H9 (cell line): ENCODE measurements at regions not wholly inside any gene's neighbourhood (a gene's known extent, or its start where the extent isn't known, plus 50 kb on each side); places are given as distances from the start of the nearest gene placed in this dataset.

Source experiments
- DNase-seq: peaks from one replicate; pipeline ENCODE4 v3.0.0-alpha.2; 2017
- H2AFZ ChIP-seq: one replicate; pipeline ENCODE4 v1.6.1; 2013; ENCODE audit warnings: mild to moderate bottlenecking, low read length, control low read depth, moderate library complexity
- H2AK5ac ChIP-seq: 2 replicates; pipeline ENCODE4 v1.6.1; 2013; ENCODE audit warnings: low read length, control low read depth, mixed read lengths; ENCODE audit not compliant: insufficient read length
- H2BK120ac ChIP-seq: one replicate; pipeline ENCODE4 v1.6.1; 2013; ENCODE audit warnings: low read depth, mild to moderate bottlenecking, low read length, control low read depth, inconsistent platforms; ENCODE audit not compliant: poor library complexity, severe bottlenecking
- H2BK12ac ChIP-seq: 2 replicates; pipeline ENCODE4 v1.6.1; 2013; ENCODE audit warnings: low read length, control low read depth, mixed read lengths, low read depth; ENCODE audit not compliant: insufficient read length
- H2BK15ac ChIP-seq: 2 replicates; pipeline ENCODE4 v1.6.1; 2013; ENCODE audit warnings: low read depth, low read length, control low read depth
- H2BK20ac ChIP-seq: one replicate; pipeline ENCODE4 v1.6.1; 2013; ENCODE audit warnings: low read depth, mild to moderate bottlenecking, low read length, control low read depth, inconsistent platforms; ENCODE audit not compliant: poor library complexity, severe bottlenecking
- H2BK5ac ChIP-seq: 2 replicates; pipeline ENCODE4 v1.6.1; 2013; ENCODE audit warnings: low read length, control low read depth, mixed read lengths; ENCODE audit not compliant: insufficient read length
- H3K14ac ChIP-seq: 2 replicates; pipeline ENCODE4 v1.6.1; 2013; ENCODE audit warnings: low read length, control low read depth; ENCODE audit not compliant: insufficient read depth
- H3K18ac ChIP-seq: 2 replicates; pipeline ENCODE4 v1.6.1; 2013; ENCODE audit warnings: low read depth, mild to moderate bottlenecking, mixed read lengths, low read length, control low read depth; ENCODE audit not compliant: insufficient read length
- H3K23ac ChIP-seq: 2 replicates; pipeline ENCODE4 v1.6.1; 2013; ENCODE audit warnings: low read length, control low read depth, mixed read lengths, low read depth; ENCODE audit not compliant: insufficient read length
- H3K23me2 ChIP-seq: 2 replicates; pipeline ENCODE4 v1.6.1; 2013; ENCODE audit warnings: low read depth, mild to moderate bottlenecking, mixed read lengths, low read length, control low read depth; ENCODE audit not compliant: insufficient read length, poor library complexity, severe bottlenecking
- H3K27ac ChIP-seq: 2 replicates; pipeline ENCODE4 v1.5.1; 2013; ENCODE audit warnings: low read length, control low read depth, mixed read lengths, low read depth; ENCODE audit not compliant: insufficient read length
- H3K27me3 ChIP-seq: 2 replicates; pipeline ENCODE4 v1.6.1; 2013; ENCODE audit warnings: low read length, control low read depth, inconsistent platforms; ENCODE audit not compliant: insufficient read depth
- H3K4ac ChIP-seq: 2 replicates; pipeline ENCODE4 v1.6.1; 2013; ENCODE audit warnings: low read depth, mild to moderate bottlenecking, control low read depth, inconsistent platforms, low read length, moderate library complexity
- H3K4me1 ChIP-seq: 2 replicates; pipeline ENCODE4 v1.6.1; 2013; ENCODE audit warnings: low read length, control low read depth, inconsistent platforms; ENCODE audit not compliant: insufficient read depth
- H3K4me2 ChIP-seq: 2 replicates; pipeline ENCODE4 v1.6.1; 2013; ENCODE audit warnings: low read length, control low read depth, mixed read lengths; ENCODE audit not compliant: insufficient read length, insufficient read depth
- H3K56ac ChIP-seq: 2 replicates; pipeline ENCODE4 v1.6.1; 2013; ENCODE audit warnings: low read depth, mild to moderate bottlenecking, mixed read lengths, low read length, control low read depth; ENCODE audit not compliant: insufficient read length
- H3K79me1 ChIP-seq: 2 replicates; pipeline ENCODE4 v1.6.1; 2013; ENCODE audit warnings: low read depth, mild to moderate bottlenecking, moderate library complexity, low read length, control low read depth, inconsistent platforms; ENCODE audit not compliant: insufficient read depth, poor library complexity, severe bottlenecking
- H3K79me2 ChIP-seq: 2 replicates; pipeline ENCODE4 v1.6.1; 2013; ENCODE audit warnings: low read length, control low read depth, inconsistent platforms; ENCODE audit not compliant: insufficient read depth
- H3K9ac ChIP-seq: 2 replicates; pipeline ENCODE4 v1.6.1; 2013; ENCODE audit warnings: low read length, control low read depth, mixed read lengths; ENCODE audit not compliant: insufficient read length; ENCODE audit errors: extremely low read depth
- H3K9me3 ChIP-seq: one replicate; pipeline ENCODE4 v1.6.1; 2013; ENCODE audit warnings: low read depth, low read length, inconsistent platforms; ENCODE audit not compliant: control insufficient read depth
- H3T11ph ChIP-seq: one replicate; pipeline ENCODE4 v1.6.1; 2013; ENCODE audit warnings: mild to moderate bottlenecking, low read length, control low read depth, inconsistent platforms
- H4K20me1 ChIP-seq: one replicate; pipeline ENCODE4 v1.6.1; 2013; ENCODE audit not compliant: control insufficient read depth, insufficient read length, insufficient read depth
- H4K5ac ChIP-seq: 2 replicates; pipeline ENCODE4 v1.6.1; 2013; ENCODE audit warnings: low read depth, mild to moderate bottlenecking, mixed read lengths, low read length, control low read depth; ENCODE audit not compliant: insufficient read length
- H4K8ac ChIP-seq: replicated peaks from 2 replicates; pipeline ENCODE4 v1.6.1; 2013; ENCODE audit warnings: low read length, control low read depth, mixed read lengths, low read depth; ENCODE audit not compliant: insufficient read length
- H4K91ac ChIP-seq: 2 replicates; pipeline ENCODE4 v1.6.1; 2013; ENCODE audit warnings: low read depth, mild to moderate bottlenecking, moderate library complexity, mixed read lengths, low read length, control low read depth; ENCODE audit not compliant: insufficient read length
- H3K27ac Mint-ChIP-seq, 3 experiments: 2 replicates in 2 of 3; 3 replicates in 1 of 3; pipeline ENCODE4 v1.8.0; 2020 to 2021; ENCODE audit warnings: mixed read lengths in 3 of 3, mild to moderate bottlenecking in 1 of 3, moderate library complexity in 1 of 3
- H3K27me3 Mint-ChIP-seq: 2 replicates; pipeline ENCODE4 v1.8.0; 2021; ENCODE audit warnings: low read depth, mild to moderate bottlenecking, moderate library complexity, mixed read lengths
- H3K36me3 Mint-ChIP-seq, 3 experiments: 2 replicates in 2 of 3; 3 replicates in 1 of 3; pipeline ENCODE4 v1.8.0; 2020 to 2021; ENCODE audit warnings: low read depth in 3 of 3, mixed read lengths in 3 of 3; ENCODE audit not compliant: insufficient read depth in 1 of 3
- H3K4me1 Mint-ChIP-seq, 2 experiments: 2 replicates each; pipeline ENCODE4 v1.8.0; 2020; ENCODE audit warnings: mixed read lengths in 2 of 2
- H3K4me3 Mint-ChIP-seq, 2 experiments: 2 replicates in 1 of 2; 3 replicates in 1 of 2; pipeline ENCODE4 v1.8.0; 2020 to 2021; ENCODE audit warnings: mild to moderate bottlenecking in 2 of 2, mixed read lengths in 2 of 2, moderate library complexity in 1 of 2
- H3K9me3 Mint-ChIP-seq, 2 experiments: 2 replicates in 1 of 2; 3 replicates in 1 of 2; pipeline ENCODE4 v1.8.0; 2020; ENCODE audit warnings: mild to moderate bottlenecking in 2 of 2, mixed read lengths in 2 of 2, moderate library complexity in 1 of 2
- CTCF ChIP-seq: fragments of 200-600 bp; sonication (generic); conservative IDR thresholded peaks from 3 replicates; pipeline ENCODE4 v1.8.0; 2021; ENCODE audit warnings: antibody characterized with exemption, mild to moderate bottlenecking
- WGBS: extraction: QIAGEN DNeasy Blood & Tissue Kit; methylation state at CpG from one replicate; pipeline ENCODE4 v1.1.7; 2013; ENCODE audit warnings: missing lambda C conversion rate, low lambda C conversion rate, mixed read lengths; ENCODE audit not compliant: insufficient read length; ENCODE audit errors: extremely low coverage; 5-methylcytosine and 5-hydroxymethylcytosine counted together

- TF ChIP-seq CTCF, result no peak
- WGBS, result no CpG with 5 or more reads among the region's 2 CpGs
- Histone ChIP-seq H2BK20ac (no peak overlapping the region), H3K9me3 (no peaks in the 10 kb centered on the region), H3K56ac (no peak overlapping the region), H3K18ac (no peak overlapping the region), H2BK15ac (no peak overlapping the region), H4K20me1 (no peaks in the 10 kb centered on the region), H2BK12ac (no peak overlapping the region), H4K8ac (no peak overlapping the region), H2BK120ac (no peak overlapping the region), H3T11ph (no peak overlapping the region), H3K14ac (no peak overlapping the region), H2BK5ac (no peak overlapping the region), H3K9ac (no peak overlapping the region), H3K4me1 (no peaks in the 10 kb centered on the region), H3K79me2 (no peaks in the 10 kb centered on the region), H3K4ac (no peak overlapping the region), H3K27ac (no peak overlapping the region), H3K79me1 (no peaks in the 10 kb centered on the region), H2AFZ (no peak overlapping the region), H3K4me2 (no peak overlapping the region), H3K23me2 (no peaks in the 10 kb centered on the region), H4K91ac (no peak overlapping the region), H3K27me3 (no peaks in the 10 kb centered on the region), H3K23ac (no peak overlapping the region), H4K5ac (no peak overlapping the region), H2AK5ac (no peak overlapping the region)
- Mint-ChIP-seq H3K36me3 (no peaks in the 10 kb centered on the region; a peak in 1 of 7 replicates), H3K4me3 (no peak overlapping the region), H3K9me3 (no peaks in the 10 kb centered on the region), H3K27me3 (no peaks in the 10 kb centered on the region), H3K27ac (no peak overlapping the region), H3K4me1 (peaks cover 14% of the 10 kb centered on the region in 2 experiments)
- no peak for DNase-seq
Observed at GRCh38 chr3:88222343-88222742, 72.6 kb downstream of the C3orf38 start.
